Neural cell (in vitro differentiated cells): ENCODE measurements at regions not wholly inside any gene's neighbourhood (a gene's known extent, or its start where the extent isn't known, plus 50 kb on each side); places are given as distances from the start of the nearest gene placed in this dataset.

ENCODE experiments used
- H2AFZ ChIP-seq: fragments of 200-600, 300-800 bp; sonication (generic), shearing (Covaris generic); 2 replicates; pipeline ENCODE4 v1.6.0; 2014; ENCODE audit warnings: low read depth, mild to moderate bottlenecking, antibody characterized with exemption, low read length, moderate library complexity
- H3F3A ChIP-seq: fragments of 200-600 bp; shearing (Covaris generic); 2 replicates; pipeline ENCODE4 v1.6.1; 2016; ENCODE audit warnings: mild to moderate bottlenecking, moderate library complexity, mixed read lengths, antibody characterized with exemption, low read length; ENCODE audit not compliant: insufficient read depth, poor library complexity, severe bottlenecking
- H3K27ac ChIP-seq: fragments of 200-600, 300-800 bp; sonication (generic), shearing (Covaris generic); 2 replicates; pipeline ENCODE4 v1.5.1; 2014; ENCODE audit warnings: mild to moderate bottlenecking, low read length, moderate library complexity
- H3K27me3 ChIP-seq: fragments of 300-800, 200-600 bp; sonication (generic), shearing (Covaris generic); 2 replicates; pipeline ENCODE4 v1.6.0; 2014; ENCODE audit warnings: mild to moderate bottlenecking, low read depth, low read length, moderate library complexity; ENCODE audit not compliant: insufficient read depth
- H3K36me3 ChIP-seq: fragments of 300-800, 200-600 bp; sonication (generic), shearing (Covaris generic); 2 replicates; pipeline ENCODE4 v1.5.1; 2014; ENCODE audit warnings: mild to moderate bottlenecking, antibody characterized with exemption, low read length, moderate library complexity; ENCODE audit not compliant: insufficient read depth
- H3K4me2 ChIP-seq: fragments of 300-800, 200-600 bp; sonication (generic), shearing (Covaris generic); 2 replicates; pipeline ENCODE4 v1.6.0; 2014; ENCODE audit warnings: mild to moderate bottlenecking, low read length
- H3K4me3 ChIP-seq: fragments of 300-800, 200-600 bp; sonication (generic), shearing (Covaris generic); 2 replicates; pipeline ENCODE4 v1.5.1; 2014; ENCODE audit warnings: mild to moderate bottlenecking, low read length, moderate library complexity
- H3K79me2 ChIP-seq: fragments of 200-600 bp; shearing (Covaris generic); replicated peaks from 2 replicates; pipeline ENCODE4 v1.6.0; 2014; ENCODE audit warnings: mild to moderate bottlenecking, low read length, moderate library complexity; ENCODE audit not compliant: insufficient read depth
- H3K9ac ChIP-seq: fragments of 300-800, 200-600 bp; sonication (generic), shearing (Covaris generic); 2 replicates; pipeline ENCODE4 v1.6.1; 2016; ENCODE audit warnings: mild to moderate bottlenecking, low read length, mixed read lengths
- H3K9me2 ChIP-seq: fragments of 200-600 bp; shearing (Covaris generic); 2 replicates; pipeline ENCODE4 v1.6.1; 2016; ENCODE audit warnings: mild to moderate bottlenecking, low read length, mixed read lengths; ENCODE audit not compliant: insufficient read depth
- H3K9me3 ChIP-seq: fragments of 200-600, 300-800 bp; sonication (generic), shearing (Covaris generic); 2 replicates; pipeline ENCODE4 v1.6.1; 2016; ENCODE audit warnings: mild to moderate bottlenecking, mixed run types, low read length, moderate library complexity, mixed read lengths
- H4K20me1 ChIP-seq: fragments of 200-600 bp; shearing (Covaris generic); 2 replicates; pipeline ENCODE4 v1.6.1; 2016; ENCODE audit warnings: mild to moderate bottlenecking, mixed run types; ENCODE audit not compliant: insufficient read depth
- EP300 ChIP-seq: fragments of 450-650 bp; conservative IDR thresholded peaks from 2 replicates; pipeline ENCODE4 v1.6.1; 2014; ENCODE audit warnings: antibody characterized with exemption, mild to moderate bottlenecking, moderate library complexity; ENCODE audit not compliant: poor library complexity, severe bottlenecking
- EZH2 ChIP-seq: fragments of 200-600, 300-800 bp; shearing (Covaris generic), sonication (generic); IDR thresholded peaks from 2 replicates; pipeline ENCODE4 v1.6.1; 2014; ENCODE audit warnings: antibody characterized with exemption, low read length, borderline replicate concordance, mild to moderate bottlenecking; ENCODE audit not compliant: insufficient read depth, poor library complexity, severe bottlenecking
- MXI1 ChIP-seq: fragments of 450-650 bp; conservative IDR thresholded peaks from 2 replicates; pipeline ENCODE4 v1.6.1; 2014; ENCODE audit warnings: antibody characterized with exemption, mild to moderate bottlenecking; ENCODE audit not compliant: poor library complexity, severe bottlenecking
- POLR2AphosphoS5 ChIP-seq: IDR thresholded peaks from 2 replicates; pipeline ENCODE4 v1.6.1; 2012
- RAD21 ChIP-seq: fragments of 450-650 bp; conservative IDR thresholded peaks from 2 replicates; pipeline ENCODE4 v1.6.1; 2014; ENCODE audit warnings: antibody characterized with exemption, mild to moderate bottlenecking, moderate library complexity
- SMC3 ChIP-seq: fragments of 450-650 bp; conservative IDR thresholded peaks from 2 replicates; pipeline ENCODE4 v1.6.1; 2014; ENCODE audit warnings: antibody characterized with exemption, mild to moderate bottlenecking, moderate library complexity; ENCODE audit not compliant: poor library complexity
- TAF1 ChIP-seq: IDR thresholded peaks from 2 replicates; pipeline ENCODE4 v1.6.1; 2012; ENCODE audit warnings: low read depth
- TF ChIP-seq, protein P1 (sequence below): fragments of 450-650 bp; IDR thresholded peaks from 2 replicates; pipeline ENCODE4 v1.5.1; 2014; ENCODE audit warnings: antibody characterized with exemption, mild to moderate bottlenecking, moderate library complexity; ENCODE audit not compliant: poor library complexity, severe bottlenecking
- TF ChIP-seq, protein P2 (sequence below): IDR thresholded peaks from 2 replicates; pipeline ENCODE4 v1.6.1; 2012; ENCODE audit warnings: borderline replicate concordance

DNA sequence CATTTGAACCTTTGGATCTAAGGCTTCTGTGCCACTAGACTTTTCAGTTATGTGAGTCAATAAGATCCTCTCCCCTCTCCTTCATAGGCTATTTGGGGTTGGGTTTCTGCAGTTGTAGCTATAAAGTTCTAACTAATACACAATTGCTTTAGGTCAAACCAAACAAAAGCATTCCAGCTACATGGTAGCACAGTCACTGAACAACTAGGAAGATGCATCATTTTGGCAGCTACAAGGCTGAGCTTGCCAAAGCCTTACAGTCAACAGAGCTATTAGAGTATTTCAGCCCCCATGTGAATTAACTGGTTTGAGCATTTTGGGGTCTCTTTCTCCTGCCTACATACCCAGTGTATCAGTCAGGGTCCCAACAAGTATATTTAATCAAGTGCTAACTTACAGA, 234.6 kb downstream of the ZNF608 start (continued):
- TF ChIP-seq EZH2: no peak

DNA sequence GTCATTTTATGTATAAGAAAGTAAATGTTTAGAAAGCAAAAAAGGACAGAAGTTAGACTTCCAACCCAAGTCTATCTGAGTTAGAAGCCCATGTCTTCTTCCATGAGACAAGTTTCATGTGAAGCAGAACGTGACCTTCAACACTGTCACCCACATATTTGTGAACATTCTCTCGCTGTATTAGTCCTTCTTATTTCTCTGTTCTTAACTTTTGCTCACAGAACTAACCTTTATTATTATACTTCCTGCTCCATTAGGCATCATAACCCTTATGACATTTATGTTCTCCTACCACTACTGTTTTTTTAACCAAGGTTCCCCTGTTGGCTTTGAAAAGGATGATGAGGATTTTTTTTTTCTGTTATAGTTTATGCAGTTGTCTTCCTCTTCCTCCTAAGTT, 238.8 kb downstream of the ZNF608 start:
- H3K9me3 ChIP-seq: no peaks in the 10 kb centered on the region
- H2AFZ ChIP-seq: no peak overlapping the region
- H3K4me3 ChIP-seq: no peak overlapping the region
- no peaks in the 10 kb centered on the region for H4K20me1 ChIP-seq
- H3K27me3 ChIP-seq: no peaks in the 10 kb centered on the region
- H3K79me2 ChIP-seq: no peaks in the 10 kb centered on the region
- no peak overlapping the region for H3K27ac ChIP-seq
- no peaks in the 10 kb centered on the region for H3K9me2 ChIP-seq
- H3K36me3 ChIP-seq: no peaks in the 10 kb centered on the region
- no peak overlapping the region for H3K4me2 ChIP-seq
- H3F3A ChIP-seq: no peaks in the 10 kb centered on the region
- TF ChIP-seq TAF1: no peak
- no peak for TF ChIP-seq SMC3
- TF ChIP-seq EZH2: no peak
- no peak for TF ChIP-seq MXI1
- no peak for TF ChIP-seq EP300
- TF ChIP-seq, protein P1, sequence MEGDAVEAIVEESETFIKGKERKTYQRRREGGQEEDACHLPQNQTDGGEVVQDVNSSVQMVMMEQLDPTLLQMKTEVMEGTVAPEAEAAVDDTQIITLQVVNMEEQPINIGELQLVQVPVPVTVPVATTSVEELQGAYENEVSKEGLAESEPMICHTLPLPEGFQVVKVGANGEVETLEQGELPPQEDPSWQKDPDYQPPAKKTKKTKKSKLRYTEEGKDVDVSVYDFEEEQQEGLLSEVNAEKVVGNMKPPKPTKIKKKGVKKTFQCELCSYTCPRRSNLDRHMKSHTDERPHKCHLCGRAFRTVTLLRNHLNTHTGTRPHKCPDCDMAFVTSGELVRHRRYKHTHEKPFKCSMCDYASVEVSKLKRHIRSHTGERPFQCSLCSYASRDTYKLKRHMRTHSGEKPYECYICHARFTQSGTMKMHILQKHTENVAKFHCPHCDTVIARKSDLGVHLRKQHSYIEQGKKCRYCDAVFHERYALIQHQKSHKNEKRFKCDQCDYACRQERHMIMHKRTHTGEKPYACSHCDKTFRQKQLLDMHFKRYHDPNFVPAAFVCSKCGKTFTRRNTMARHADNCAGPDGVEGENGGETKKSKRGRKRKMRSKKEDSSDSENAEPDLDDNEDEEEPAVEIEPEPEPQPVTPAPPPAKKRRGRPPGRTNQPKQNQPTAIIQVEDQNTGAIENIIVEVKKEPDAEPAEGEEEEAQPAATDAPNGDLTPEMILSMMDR: no peak
- no peak for TF ChIP-seq RAD21
- H3K9ac ChIP-seq: no peak overlapping the region

DNA sequence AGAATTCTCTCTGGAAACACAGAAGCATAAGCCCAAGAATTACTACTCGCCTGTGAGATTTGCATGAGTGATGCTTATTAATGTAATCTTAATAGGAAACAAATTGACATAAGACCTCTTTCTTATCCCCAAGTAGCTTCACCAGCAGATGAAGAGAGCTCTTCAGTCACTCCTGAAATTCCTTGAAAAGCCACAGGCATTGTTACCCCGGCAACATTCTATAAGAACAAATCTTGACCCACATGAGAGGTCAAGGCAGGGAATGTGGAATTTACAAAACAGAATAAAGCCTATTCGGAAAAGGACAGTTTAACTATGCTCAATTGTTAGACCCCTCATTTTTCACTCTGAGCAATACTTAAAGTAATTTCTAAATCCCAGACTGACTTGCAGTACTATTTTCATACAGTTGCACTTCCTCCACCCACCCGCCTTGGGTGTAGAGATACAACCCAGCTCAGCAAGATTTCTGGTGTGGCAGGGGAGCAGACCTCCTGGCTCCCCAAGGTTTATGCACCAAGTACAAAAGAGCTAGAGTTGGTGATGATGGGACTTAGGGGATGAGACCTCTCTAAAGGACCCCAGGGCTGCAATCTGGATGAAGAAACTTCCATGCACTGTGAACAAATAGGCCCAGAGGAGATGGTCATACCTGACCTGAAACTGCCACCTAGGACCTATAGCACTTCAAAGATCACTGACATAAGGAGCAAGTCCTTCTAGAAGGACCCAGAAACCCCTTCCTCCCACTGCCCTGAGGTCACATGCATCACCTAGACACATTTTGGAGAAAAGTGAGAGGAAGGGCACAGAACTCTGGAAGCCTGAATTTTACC, 242.1 kb downstream of the ZNF608 start:
- Histone ChIP-seq H3K79me2 (no peaks in the 10 kb centered on the region), H3K9me3 (no peaks in the 10 kb centered on the region), H2AFZ (no peak overlapping the region), H3K27ac (no peak overlapping the region), H3K36me3 (no peaks in the 10 kb centered on the region), H4K20me1 (no peaks in the 10 kb centered on the region), H3K27me3 (no peaks in the 10 kb centered on the region), H3K9ac (no peak overlapping the region), H3K9me2 (no peaks in the 10 kb centered on the region), H3F3A (no peaks in the 10 kb centered on the region), H3K4me2 (no peak overlapping the region), H3K4me3 (no peak overlapping the region)
- TF ChIP-seq, protein P2, sequence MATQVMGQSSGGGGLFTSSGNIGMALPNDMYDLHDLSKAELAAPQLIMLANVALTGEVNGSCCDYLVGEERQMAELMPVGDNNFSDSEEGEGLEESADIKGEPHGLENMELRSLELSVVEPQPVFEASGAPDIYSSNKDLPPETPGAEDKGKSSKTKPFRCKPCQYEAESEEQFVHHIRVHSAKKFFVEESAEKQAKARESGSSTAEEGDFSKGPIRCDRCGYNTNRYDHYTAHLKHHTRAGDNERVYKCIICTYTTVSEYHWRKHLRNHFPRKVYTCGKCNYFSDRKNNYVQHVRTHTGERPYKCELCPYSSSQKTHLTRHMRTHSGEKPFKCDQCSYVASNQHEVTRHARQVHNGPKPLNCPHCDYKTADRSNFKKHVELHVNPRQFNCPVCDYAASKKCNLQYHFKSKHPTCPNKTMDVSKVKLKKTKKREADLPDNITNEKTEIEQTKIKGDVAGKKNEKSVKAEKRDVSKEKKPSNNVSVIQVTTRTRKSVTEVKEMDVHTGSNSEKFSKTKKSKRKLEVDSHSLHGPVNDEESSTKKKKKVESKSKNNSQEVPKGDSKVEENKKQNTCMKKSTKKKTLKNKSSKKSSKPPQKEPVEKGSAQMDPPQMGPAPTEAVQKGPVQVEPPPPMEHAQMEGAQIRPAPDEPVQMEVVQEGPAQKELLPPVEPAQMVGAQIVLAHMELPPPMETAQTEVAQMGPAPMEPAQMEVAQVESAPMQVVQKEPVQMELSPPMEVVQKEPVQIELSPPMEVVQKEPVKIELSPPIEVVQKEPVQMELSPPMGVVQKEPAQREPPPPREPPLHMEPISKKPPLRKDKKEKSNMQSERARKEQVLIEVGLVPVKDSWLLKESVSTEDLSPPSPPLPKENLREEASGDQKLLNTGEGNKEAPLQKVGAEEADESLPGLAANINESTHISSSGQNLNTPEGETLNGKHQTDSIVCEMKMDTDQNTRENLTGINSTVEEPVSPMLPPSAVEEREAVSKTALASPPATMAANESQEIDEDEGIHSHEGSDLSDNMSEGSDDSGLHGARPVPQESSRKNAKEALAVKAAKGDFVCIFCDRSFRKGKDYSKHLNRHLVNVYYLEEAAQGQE: no peak
- TF ChIP-seq, protein P1: no peak
- TF ChIP-seq TAF1: no peak
- no peak for TF ChIP-seq SMC3
- no peak for TF ChIP-seq EZH2
- no peak for TF ChIP-seq MXI1
- no peak for TF ChIP-seq POLR2AphosphoS5
- no peak for TF ChIP-seq EP300
- no peak for TF ChIP-seq RAD21
